Esophagus mucosa (tissue), 1 donor: ENCODE measurements at regions not wholly inside any gene's neighbourhood (a gene's known extent, or its start where the extent isn't known, plus 50 kb on each side); places are given as distances from the start of the nearest gene placed in this dataset.
A peak's percentile ranks its signal among the peaks of the same experiment; 100 is the strongest.

Source experiments
- ATAC-seq: fragments of 200-7000 bp; cut with Tn5 transposase; one replicate; pipeline ENCODE4 v1.9.1; 2020
- donor health status: DM: yes; HTN: yes; CAD: no.

GRCh38 chr3:193754719-193755118, 161.7 kb downstream of the OPA1 start:
- no peak for ATAC-seq

- ATAC-seq = no peak
Observed at GRCh38 chr3:193756536-193756935, 163.5 kb downstream of the OPA1 start.

GRCh38 chr3:193757457-193757856, 164.4 kb downstream of the OPA1 start:
- no peak for ATAC-seq

GRCh38 chr3:193761969-193762368, 169.0 kb downstream of the OPA1 start:
- no peak for ATAC-seq

- no peak for ATAC-seq
Observed at GRCh38 chr3:193762657-193763056, 169.6 kb downstream of the OPA1 start.

DNA sequence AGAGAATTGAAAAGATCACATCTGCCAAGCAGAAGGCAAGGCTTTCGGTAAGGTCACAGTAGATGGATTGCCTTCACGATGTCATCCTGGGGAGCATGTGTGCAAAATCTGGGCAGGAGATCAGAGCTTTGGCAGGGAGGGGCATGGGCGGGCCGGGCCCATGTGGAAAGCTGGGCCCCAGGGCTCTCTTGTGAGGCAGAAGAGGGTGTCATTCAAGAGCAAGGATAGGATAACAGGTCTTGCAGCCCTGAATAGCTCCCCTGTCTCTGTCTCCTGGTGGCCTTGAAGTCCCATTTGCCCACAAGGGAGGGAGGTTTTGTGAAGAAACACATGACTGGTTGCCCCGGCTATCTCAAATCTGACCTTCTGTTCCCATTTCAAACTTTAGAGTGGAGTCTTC, 172.0 kb downstream of the OPA1 start:
- ATAC-seq = peak; percentile 67

DNA sequence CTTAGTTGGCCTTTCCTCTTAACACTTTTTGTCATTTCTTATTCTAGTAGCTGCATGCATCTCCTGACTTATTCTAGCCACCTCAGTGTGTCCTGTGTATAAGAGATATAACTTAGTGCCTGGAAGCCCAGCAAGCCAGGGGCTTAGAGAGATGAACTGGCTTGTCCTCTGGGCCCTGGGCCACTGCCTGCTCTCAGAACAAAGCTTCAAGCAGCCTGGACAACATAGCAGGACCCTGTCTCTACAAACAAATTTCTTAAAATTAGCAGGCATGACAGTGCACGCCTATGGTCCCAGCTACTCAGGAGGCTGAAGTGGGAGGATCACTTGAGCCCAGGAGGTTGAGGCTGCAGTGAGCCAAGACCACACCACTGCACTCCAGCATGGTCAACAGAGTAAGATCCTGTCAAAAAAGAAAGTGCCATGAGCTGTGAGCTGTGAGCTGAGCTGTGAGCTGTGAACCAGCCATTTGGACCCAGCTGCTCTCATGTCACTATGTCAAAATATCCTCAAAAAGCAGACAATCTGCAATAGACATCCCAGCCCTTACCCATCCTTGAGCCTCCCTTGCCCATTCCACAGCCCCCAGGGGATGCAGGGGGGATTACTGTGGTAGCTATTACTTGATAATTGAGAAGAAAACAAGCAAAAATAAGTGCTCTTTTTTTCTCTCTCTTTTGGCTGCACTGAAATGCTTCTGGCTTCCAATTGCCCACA, 174.5 kb downstream of the OPA1 start:
- no peak for ATAC-seq

DNA sequence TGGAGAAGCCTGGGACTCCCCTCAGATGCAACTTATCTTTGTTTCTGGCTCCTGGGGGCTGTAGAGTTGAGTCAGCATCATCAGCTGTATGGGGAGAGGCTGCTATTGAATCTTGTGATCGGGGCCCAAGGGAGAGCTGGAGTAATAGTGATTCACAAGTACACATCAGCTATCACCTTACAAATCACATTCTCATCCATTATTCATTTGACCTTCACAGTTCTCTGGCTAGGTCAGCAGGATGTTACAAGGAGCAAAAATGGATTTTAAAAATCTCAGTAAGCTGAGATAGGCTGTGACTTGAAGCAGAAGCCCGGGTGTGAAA, 175.0 kb downstream of the OPA1 start:
- no peak for ATAC-seq

GRCh38 chr3:193769437-193769836, 176.4 kb downstream of the OPA1 start:
- no peak for ATAC-seq

GRCh38 chr3:193771011-193771652, 178.1 kb downstream of the OPA1 start:
- no peak for ATAC-seq

DNA sequence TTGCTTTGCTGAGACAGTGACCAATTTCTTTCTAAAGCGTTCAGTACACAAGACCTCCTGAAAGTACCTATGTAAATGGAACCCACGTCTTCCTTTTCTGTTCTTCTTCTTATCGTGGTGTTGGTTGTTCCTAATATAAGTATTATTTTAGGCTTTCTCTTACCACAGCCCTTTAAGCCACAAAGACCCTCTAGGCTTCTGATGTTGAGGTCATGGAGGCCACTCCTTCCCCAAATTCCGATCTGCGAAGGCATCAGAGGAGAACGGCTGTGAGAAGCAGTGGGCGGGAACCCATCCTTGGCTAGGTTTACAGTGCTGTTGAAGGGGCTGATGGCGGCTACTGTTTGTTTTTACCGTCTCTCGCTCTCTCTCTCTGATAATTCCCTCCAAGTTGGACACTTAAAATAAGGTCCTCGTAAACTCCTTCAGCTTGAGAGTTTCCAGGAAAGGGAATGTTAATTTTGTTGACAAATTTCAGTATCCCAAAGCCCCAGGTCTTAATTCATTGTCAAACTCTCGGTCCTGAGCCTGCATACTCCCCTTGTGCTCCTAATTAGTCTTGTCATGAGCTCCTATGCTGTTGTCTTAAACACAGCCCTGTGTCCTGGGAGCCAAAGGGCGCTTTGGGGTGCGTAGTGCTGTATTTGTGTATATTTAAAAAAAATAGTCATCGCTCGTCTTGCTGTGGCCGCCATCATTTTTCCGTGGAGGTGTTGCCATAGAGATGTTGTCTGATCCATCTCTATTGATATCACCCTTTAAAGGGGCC, 178.8 kb downstream of the OPA1 start:
- ATAC-seq = no peak

DNA sequence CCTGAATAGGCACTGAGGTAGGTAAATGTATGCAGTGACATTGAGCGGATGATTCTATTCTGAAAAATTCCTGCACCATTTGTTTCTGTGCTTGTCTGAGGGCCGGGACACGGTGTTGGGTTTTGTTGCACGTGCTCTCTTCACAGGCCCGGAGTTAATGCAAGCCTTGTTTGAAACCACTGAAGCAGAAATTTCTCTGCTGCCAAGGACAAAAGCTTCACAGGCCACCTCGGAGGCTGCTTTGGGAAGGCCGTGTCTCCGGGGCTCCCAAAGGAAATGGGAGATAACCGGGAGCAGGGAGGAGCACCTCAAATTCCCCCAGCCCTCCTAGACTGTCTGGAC, 179.4 kb downstream of the OPA1 start:
- ATAC-seq = no peak

DNA sequence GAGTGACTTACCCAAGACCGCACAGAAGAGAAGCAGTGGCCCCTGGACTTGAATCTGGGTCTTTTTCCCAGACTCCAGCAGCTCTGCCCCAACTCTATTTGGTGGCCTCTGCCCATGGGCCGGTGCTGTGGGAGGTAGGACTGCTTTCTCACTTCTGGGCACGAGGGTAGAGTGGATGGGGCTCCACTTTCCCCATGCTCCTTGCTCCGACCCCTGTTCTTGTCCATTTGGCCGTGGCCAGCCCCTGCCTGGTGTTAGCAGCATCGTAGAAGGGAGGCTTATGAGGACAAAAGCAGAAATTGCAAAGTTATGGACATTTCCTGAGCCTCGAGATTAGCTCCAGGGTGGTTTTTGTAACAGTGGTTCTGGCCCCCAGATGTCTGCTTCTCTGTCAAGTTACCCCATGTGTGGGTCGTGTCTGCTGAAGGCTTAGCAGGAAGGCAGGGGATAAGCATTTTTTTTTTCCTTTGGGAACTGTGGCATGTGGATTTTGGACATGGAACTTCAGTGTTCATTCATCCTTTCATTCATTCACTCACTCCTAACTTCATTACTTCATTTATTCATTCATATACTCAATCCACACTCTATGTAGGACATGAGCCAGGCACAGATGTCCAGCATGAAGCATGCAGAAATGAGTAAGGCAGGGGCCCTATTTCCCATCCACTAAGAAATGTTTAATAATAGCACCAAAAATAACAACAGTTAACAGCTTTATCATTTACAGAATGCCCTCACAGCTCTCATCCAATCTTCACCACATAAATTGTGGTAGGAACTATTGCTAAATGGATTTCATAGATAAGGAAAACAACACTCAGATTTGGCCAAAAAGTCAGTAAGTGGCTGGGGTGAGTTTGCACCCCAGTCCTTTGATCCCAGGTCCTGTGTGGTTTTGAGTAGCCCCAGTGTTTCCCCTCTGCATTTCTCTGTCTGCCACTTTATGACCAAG, 180.5 kb downstream of the OPA1 start:
- ATAC-seq = no peak

GRCh38 chr3:193774272-193774915, 181.4 kb downstream of the OPA1 start:
- ATAC-seq = no peak

- ATAC-seq = no peak
Observed at GRCh38 chr3:193774916-193775285, 181.9 kb downstream of the OPA1 start.

- ATAC-seq = no peak
Observed at GRCh38 chr3:193775421-193776077, 182.5 kb downstream of the OPA1 start.

- no peak for ATAC-seq
Observed at GRCh38 chr3:193776626-193777358, 183.8 kb downstream of the OPA1 start.

GRCh38 chr3:193777524-193777923, 184.5 kb downstream of the OPA1 start:
- ATAC-seq = no peak

DNA sequence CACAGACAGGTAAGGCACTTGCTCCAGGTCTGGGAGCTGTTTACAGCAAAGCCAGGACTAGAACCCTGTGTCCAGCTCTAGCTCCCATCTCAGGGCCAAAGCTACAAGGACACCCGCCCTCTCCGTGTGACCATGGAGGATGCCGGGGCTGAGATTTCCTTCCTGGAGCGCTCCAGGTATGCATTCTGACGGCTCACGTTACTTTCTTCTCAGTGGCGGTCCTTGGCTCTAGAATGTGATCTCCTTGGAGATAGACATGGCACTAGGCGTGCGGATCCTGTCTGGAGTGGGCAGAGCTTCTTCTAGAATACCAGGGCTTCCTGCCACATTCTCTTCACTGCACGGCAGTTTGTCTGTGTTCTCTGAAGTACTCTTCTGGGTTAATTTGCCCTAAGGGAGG, 185.7 kb downstream of the OPA1 start:
- no peak for ATAC-seq

GRCh38 chr3:193779933-193780332, 186.9 kb downstream of the OPA1 start:
- no peak for ATAC-seq

GRCh38 chr3:193780397-193780796, 187.4 kb downstream of the OPA1 start:
- ATAC-seq = no peak
